Liver (tissue), 3 donors: ENCODE measurements at regions not wholly inside any gene's neighbourhood (a gene's known extent, or its start where the extent isn't known, plus 50 kb on each side); places are given as distances from the start of the nearest gene placed in this dataset.

ENCODE experiments used
- CTCF ChIP-seq: fragments of 150-350 bp; IDR thresholded peaks from 2 replicates; pipeline ENCODE4 v1.5.1; 2017; ENCODE audit warnings: improper control_type of control experiment, low read depth, low read length; ENCODE audit not compliant: missing input control
- EGR1 ChIP-seq, 2 donors: IDR thresholded peaks; 2 replicates each; pipeline ENCODE4 v1.6.1; 2016 to 2018; ENCODE audit warnings: antibody characterized with exemption in 2 of 2, low read depth in 2 of 2
- HNF4A ChIP-seq, 2 donors: conservative IDR thresholded peaks; 2 replicates each; pipeline ENCODE4 v1.6.1; 2016; ENCODE audit warnings: antibody characterized with exemption in 2 of 2, mild to moderate bottlenecking in 2 of 2
- JUND ChIP-seq, 2 donors: IDR thresholded peaks; 2 replicates each; pipeline ENCODE4 v1.6.1; 2016; ENCODE audit warnings: antibody characterized with exemption in 2 of 2
- MAX ChIP-seq: IDR thresholded peaks from 2 replicates; pipeline ENCODE4 v1.6.1; 2016; ENCODE audit warnings: antibody characterized with exemption
- REST ChIP-seq: IDR thresholded peaks from 2 replicates; pipeline ENCODE4 v1.6.1; 2016; ENCODE audit warnings: antibody characterized with exemption, mild to moderate bottlenecking
- RXRA ChIP-seq, 2 donors: IDR thresholded peaks; 2 replicates each; pipeline ENCODE4 v1.6.1; 2017 to 2018; ENCODE audit warnings: antibody characterized with exemption in 2 of 2, mild to moderate bottlenecking in 1 of 2
- TAF1 ChIP-seq: conservative IDR thresholded peaks from 2 replicates; pipeline ENCODE4 v1.6.1; 2016; ENCODE audit warnings: antibody characterized with exemption, mild to moderate bottlenecking
- YY1 ChIP-seq: IDR thresholded peaks from 2 replicates; pipeline ENCODE4 v1.6.1; 2016; ENCODE audit warnings: antibody characterized with exemption, mild to moderate bottlenecking
- ZBTB33 ChIP-seq: IDR thresholded peaks from 2 replicates; pipeline ENCODE4 v1.6.1; 2016; ENCODE audit warnings: antibody characterized with exemption
- donor health status: healthy.
- donor health status: healthy.

GRCh38 chr4:60721685-60722084 lies 478.4 kb upstream of the ADGRL3 start:
- TF ChIP-seq CTCF (no peak), RXRA (IDR thresholded peaks at IDR 0.05) (peak in 1 of 2 donors; percentile 22), HNF4A (conservative IDR thresholded peaks at IDR 0.05) (no peak), ZBTB33 (no peak), JUND (IDR thresholded peaks at IDR 0.05) (peak in 1 of 2 donors; percentile 5), TAF1 (no peak), EGR1 (IDR thresholded peaks at IDR 0.05; ENCODE audit: low read depth in 2 of 2) (no peak), MAX (no peak), REST (no peak), YY1 (no peak)
